HG03196 (cell line): ENCODE measurements at regions not wholly inside any gene's neighbourhood (a gene's known extent, or its start where the extent isn't known, plus 50 kb on each side); places are given as distances from the start of the nearest gene placed in this dataset.

Experiments
- ATAC-seq: cut with Tn5 transposase; IDR thresholded peaks from one replicate; pipeline ENCODE4 v1.9.1; 2021; ENCODE audit not compliant: unreplicated experiment

DNA sequence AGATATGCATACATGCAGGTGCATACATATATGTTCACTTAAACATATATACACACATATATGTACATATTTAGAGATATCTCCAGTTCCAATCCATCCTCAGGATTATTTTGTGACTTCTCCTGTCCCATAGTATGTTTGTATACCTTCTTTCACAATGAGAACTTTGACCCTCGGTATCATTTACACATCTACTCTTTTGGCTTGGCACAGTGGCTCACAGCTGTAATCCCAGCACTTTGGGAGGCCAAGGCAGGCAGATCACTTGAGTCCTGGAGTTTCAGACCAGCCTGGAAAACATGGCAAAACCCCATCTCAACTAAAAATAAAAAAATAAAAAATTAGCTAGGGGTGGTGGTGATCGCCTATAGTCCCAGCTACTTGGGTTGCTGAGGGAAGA lies 148.1 kb upstream of the CCL2 start:
- no peak for ATAC-seq

DNA sequence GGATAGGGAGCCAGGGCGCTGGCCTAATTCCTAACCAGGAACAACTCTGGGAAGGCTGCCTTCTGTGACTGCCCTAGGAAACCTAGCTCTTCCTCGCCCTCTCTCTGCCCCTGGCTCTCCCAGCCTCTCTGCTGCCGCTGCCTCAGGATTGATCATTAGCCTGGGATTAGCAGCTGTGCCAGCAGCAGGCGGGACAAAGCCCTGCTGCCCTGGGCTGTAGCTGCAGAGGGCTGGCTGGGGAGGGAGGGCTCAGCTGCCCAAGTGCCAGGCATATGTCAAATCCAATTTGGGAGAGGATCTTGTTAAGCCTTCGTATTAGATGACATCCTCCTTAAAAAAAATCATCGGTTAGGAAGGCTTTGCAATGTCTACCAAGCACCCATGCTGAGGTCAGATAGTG lies 144.8 kb upstream of the CCL2 start:
- no peak for ATAC-seq

DNA sequence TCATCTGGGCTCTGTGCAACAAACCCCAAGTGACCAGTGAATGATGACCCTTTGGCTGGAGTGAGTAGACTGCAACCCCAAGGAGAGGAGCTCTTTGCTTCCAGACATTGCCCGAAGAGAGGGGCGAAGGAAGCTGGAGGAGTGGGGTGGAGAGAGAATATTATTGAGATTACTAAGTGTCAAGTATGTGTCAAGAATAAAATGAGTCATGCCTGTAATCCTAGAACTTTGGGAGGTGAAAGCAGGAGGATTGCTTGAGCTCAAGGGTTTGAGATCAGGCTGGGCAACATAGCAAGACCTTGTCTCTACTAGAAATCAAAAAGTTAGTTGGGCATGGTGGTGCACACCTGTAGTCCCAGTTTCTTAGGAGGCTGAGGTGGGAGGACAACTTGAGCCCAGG lies 142.0 kb upstream of the CCL2 start:
- no peak for ATAC-seq

DNA sequence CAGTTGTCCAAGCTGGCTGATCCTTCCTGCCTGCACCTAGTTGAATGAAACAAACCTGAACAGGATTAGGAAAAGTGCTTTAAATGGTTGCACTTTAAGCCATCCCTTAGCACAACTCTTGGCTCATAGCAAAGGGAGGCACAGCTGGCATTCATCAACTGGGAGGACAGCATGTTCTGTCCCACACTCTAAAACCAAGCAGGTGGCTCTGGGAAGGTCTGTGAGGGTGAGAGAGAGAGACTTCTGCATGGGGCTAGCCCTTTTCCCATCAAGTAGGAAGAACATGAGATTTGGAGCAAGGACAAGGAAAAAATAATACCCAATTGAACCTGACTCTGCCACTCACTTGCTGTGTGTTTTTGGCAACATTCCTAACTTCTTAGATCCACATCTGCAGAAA lies 140.9 kb upstream of the CCL2 start:
- no peak for ATAC-seq

DNA sequence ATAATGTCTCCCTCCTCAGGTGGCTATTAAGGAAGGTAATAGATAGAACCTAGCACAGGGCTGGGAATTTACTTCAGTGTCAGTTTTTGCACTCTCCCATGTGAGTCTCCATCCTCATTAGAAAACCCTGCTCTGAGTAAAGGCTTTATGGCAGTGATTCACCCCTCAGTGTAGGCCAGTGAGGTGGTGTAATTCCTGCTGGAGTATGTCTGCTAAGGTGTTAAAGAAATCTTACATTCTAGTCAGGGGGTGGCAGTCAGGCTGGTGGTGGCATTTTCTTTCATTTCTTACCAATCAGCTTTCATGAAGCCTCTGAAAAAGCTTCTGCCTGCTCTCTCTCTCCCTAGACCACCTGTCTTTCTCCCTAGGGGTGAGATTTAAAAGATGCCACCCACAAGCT lies 138.8 kb upstream of the CCL2 start:
- ATAC-seq = no peak

DNA sequence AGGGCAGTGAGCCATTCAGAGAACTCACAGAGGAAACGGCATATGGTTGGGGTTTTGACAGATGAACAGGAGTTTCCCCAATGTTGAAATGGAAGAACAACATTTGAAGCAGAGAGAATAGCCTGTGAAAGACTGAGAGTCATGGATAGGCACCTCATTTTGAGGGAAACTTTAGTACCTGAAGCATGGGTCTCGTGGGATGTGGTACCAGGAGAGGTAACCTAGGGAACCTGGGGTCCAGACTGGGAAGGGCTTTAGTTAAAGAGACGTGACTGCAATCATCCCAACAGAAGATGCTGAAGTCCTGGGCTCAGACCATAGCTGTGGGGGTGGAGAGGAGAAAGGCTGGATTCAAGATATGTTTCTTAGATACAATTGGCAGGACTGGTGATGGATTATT lies 137.8 kb upstream of the CCL2 start:
- no peak for ATAC-seq

DNA sequence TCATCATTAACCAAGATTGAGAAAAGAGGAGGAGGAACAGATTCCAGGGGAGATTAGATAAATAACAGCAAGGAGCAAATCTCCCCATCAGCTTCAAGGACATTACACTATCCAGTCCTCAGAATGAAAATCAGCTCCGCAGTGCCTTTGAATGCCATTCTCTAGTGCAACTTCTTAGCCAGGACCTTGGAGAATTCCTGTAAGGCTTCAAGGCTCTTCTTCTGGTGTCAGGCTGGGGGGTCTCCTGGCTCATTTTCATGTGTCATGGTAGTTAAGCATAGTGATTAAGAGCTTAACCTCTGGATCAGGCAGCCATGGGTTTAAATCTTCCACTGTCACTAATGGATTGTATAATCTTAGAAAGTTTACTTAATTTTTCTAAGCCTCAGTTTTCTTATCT lies 137.3 kb upstream of the CCL2 start:
- no peak for ATAC-seq

DNA sequence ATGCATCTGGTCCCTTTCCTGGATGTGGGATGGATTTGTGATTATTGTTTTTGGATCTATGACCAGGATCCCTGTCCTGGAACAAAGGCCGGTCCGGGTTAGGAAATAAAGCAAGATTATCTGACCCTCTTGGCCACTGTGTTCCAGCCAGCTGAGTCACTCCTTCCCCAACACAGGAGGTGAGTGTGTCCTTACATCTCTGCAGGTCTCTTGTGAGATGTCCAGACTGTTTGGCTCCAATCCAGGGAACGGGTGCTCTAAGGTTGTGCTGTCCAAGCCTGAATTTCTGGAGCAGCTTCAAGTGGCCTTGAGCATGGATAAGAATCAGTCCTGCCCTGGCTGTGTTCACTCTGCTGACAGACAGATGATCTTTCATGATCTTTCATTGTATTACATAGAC lies 136.5 kb upstream of the CCL2 start:
- ATAC-seq = no peak

DNA sequence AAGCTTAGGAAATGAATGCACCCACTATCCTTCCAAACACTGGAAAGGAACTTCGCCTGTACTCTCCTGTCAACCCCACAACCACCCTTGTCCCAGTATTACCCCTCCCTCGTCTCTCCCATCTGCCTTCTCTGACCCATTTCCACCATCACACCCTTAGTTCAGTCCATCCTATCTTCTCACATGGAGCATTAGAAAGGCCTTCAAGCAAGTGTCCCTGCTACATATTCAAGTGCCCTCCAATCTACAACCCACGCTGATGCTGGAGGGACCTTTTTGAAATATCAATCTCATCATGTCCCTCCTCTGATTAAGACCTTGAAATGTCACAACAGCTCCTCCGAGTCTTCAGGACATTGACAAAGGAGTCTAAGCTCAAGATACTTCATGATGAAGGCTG lies 133.8 kb upstream of the CCL2 start:
- no peak for ATAC-seq

DNA sequence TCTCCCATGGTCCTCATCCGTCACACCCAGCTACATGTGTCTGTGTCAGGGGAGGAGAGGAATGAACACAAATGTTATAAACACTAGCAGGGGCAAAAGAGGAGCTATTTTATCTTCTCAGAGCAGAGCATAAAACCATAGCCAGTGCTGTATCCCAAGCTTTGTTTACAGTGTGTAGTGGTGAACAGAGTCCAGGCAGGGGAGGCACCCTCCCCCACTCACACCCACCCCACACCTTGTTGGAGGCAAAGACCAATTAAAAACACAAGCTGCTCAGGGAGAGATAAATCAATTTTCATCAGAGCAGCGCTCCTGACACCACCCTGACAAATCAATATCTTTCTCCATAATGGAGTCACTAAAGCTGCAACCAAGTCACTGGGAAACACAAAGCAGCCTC lies 132.6 kb upstream of the CCL2 start:
- no peak for ATAC-seq

DNA sequence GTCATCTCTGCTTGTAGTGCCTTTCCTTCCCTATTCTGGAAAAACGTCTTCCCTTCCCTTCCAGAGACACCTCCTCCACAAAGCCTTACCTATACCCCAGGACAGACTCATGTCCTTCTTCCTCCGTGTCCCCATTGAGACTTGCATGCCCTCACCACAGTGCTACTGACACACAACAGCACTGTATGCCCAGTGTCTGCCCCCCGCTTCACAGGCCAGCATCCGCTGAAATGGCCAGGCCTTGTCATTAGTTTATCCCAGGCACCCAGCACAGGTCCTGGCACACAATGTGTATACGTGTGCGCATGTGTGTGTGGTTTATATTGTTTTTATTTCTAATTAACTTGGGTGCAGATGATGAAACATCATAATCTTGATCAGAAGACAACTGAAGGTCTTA lies 130.1 kb upstream of the CCL2 start:
- ATAC-seq = no peak

DNA sequence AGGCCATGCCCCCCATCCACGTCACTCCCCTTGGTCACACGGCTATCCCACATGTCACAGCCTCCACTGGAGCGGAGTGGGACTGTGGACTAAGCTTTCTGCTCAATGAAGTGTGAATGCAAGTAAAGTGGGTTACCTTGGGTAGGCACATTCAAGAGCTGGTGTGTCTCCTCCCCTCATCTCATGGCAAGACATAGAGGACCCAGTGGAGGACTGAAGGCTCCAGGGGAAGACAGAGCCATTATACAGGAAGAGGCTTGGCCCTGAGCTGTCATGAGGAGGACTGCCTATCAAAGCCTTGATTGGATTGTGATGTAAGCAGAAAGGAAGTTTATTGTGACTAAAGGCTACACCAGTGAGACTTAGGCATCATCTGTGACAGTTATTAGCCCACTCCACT lies 129.2 kb upstream of the CCL2 start:
- no peak for ATAC-seq

DNA sequence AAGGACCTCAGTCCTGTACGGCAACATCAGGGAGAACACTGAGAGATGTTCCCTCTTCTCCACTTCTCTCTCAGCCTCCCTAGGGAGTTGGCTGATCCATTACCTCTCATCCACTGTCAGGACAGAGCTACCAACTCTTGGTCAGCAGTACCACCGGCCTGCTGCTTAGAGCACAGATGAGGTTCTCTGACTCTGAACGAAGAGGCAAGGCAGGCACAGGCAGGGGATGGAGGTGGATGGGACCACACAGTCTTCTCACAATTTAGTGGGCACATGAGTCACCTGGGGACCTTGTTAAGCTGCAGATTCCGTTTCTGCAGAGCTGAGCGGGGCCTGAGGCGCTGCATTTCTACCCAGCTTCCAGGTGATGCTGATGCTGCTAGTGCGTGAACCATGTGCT lies 128.6 kb upstream of the CCL2 start:
- no peak for ATAC-seq

DNA sequence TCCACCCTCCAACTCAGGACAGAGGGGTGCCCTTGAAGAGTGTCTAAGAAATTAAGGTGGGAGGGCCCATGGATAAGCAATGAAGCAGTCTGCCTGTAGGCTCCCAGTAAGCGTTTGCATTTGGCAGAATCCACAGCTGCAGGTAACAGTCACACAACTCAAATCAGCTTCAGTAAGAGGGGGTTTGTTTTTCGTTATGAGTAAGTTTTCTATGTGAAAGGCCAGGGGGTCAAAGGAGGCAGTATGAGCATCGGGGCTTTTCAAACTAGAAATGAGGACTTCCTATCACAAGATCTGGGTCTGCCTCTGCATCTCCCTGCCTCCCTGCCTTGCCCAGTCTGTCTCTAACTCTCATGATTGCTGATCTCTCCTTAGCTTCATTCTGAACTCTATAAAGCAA lies 128.1 kb upstream of the CCL2 start:
- ATAC-seq = no peak

DNA sequence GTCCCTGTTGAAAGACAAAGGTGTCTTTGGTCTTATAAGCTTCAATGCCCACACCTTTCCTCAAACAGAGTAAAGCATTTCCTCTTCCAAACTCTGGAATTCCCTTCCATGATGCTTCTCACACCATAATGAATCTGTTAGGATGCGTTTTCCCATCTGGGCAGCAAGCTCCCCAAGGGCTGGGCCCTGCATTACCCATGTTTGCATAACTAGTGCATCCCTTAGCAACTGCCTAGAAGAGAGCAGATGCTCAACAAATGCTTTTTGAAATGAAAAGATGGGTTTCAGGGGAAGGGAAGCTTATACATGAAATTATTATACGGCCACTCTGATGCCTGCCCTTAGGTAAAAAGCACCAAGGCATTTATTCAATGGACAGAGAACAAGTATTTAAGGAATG lies 124.5 kb upstream of the CCL2 start:
- ATAC-seq = no peak

DNA sequence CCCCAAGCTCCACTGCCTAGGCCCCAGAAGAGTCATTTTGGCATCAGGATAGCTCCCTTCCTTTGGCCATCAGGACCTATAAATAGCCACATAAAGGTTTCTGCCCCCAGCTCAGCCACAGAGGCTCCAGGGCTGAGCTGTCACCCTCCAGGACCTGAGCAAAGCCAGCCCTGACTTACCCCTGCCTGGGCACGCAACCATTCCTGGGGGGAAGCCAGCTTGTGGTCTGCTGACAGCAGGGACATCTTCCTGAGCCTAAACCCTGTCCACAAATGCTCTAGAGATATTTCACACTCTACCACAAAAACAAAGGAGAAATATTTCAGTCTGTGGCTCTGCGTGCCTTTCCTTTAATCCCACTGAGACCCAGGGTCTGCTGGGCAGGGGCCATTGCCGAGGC lies 123.7 kb upstream of the CCL2 start:
- ATAC-seq = no peak

DNA sequence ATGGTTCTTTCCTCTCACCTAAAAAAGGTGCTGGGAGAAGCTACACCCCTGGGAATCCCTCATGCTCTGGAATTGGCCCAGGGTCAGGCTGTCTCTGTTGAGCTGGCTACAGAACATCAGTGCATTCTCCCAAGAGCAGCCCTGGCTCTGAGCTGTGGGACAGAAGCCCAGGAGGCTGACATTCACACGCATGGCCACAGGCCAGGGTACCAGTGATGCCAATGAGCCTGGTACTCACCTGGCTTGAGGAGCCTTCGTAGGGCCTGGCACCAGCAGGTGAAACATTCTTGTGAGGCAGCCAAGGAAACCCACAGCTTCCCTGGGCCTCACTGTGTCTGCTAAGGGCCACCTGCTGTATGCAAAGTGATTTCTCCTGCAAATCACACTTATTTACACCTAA lies 121.7 kb upstream of the CCL2 start:
- no peak for ATAC-seq

DNA sequence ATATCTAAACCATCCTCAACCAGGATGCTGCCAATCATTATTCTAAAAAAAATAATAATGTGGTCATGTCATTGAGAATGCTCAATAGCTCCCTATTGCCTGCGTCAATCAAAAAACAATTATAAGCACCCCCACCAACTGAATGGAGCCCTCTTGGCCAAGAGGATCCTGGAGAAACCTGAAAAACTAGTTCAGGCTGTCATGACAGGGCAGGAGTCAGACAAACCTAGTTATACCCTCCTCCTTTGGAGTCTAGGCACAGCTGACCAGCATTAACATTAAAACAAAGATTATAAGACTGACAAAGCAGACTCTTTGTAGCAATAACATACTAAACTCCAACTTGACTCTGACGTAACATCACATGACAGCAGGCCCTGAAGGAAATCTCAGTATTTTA lies 119.2 kb upstream of the CCL2 start:
- ATAC-seq = no peak

DNA sequence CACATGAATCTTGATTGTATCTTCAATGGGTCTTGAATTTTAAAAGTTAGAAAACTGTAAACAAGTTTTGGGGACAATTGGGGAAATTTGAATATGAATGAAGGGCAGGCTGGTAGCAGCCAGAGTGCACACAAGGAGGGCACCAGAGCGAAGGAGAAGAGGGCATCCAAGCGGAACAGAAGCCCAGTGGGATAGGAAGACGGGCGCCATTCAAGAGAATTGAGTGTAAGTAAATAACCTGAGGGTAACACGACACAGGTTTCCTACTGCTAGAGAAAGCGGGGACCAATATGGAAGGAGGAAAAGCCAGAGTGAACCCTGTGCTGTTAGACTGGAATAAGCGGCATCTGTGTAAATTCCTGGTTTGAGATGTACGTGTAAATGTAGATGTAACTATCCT lies 115.1 kb upstream of the CCL2 start:
- ATAC-seq = no peak

DNA sequence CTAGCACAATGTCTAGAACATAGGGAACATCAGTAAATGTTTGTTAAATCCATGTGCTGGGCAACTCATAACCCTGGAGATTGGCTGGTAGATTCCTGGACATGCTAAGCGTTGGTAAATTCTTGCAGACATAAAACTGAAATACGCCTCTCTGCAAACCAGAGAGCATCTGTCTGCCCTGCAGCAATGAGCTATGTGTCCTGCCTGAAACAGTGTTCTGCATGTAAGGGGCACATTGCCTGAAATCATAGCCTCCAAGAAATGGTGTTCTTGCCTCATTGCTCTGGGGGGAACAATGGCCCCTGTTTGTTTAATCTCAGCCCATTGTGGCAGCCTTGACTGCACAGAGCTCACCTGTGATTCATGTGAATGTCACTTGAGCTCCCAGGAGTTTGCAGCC lies 113.5 kb upstream of the CCL2 start:
- no peak for ATAC-seq

DNA sequence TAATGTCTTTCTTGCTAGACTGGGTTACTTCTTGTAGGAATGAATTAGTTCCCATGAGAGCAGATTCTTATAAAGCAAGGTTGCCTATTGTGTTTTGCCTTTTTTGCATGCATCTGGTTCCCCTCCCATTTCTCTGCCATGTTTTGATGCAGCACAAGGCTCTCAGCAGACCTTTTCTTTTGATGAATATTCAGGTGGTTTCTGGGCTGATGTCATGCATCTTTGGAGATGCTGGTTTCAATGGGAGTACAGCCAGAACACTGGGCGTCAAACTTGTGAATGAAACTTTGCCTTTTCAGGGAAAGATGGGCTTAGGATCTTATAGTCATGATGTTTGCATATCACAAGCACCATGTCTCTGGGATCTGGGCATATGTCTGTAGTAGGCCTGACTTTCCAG lies 111.7 kb upstream of the CCL2 start:
- ATAC-seq = no peak

DNA sequence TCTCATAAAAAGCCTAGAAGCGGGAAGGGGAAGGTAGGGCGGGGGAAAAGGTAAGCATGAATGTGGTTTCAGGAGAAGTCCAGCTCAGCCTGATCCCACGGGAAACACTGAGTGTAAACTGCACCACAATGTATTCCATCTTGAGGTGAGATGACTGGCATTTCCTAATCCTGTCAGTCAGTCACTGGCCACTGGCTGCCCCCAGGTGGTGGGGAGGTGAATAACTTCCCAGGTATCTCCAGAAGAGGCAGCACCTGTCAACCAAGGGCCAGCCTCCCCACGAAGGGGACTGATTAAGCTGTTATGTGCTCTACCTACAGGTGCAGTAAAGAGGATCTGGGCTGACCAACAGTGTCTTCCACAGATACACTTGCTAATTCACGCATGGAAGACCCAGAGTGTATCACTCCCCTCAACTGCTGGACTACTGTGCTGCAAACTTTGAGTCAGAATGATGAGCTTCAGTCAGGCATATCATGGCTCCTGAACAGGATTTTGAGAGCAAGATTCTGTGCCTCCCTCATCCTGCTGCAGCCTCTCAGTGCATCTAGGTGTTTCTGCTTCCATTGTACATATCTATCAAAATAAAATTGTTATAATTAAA lies 108.5 kb upstream of the CCL2 start:
- ATAC-seq = no peak

DNA sequence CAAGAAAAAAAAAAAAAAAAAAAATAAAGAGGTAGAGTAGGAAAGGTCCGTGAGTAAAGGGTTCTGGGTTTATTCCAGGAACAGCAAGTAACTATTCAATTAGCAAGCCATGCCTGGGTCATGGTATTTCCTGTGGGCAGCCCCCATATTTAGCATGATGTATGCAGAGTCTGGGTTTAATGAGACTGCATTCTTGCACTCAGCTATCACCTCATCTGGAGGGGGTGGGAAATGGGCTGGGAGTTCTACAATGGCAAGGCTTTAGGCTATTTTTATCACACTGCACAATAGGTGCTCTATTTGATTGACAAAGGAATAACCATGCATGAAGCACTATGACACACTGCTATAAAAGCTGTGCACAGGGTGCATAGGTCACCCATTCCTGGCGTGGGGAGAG lies 104.0 kb upstream of the CCL2 start:
- ATAC-seq = no peak

DNA sequence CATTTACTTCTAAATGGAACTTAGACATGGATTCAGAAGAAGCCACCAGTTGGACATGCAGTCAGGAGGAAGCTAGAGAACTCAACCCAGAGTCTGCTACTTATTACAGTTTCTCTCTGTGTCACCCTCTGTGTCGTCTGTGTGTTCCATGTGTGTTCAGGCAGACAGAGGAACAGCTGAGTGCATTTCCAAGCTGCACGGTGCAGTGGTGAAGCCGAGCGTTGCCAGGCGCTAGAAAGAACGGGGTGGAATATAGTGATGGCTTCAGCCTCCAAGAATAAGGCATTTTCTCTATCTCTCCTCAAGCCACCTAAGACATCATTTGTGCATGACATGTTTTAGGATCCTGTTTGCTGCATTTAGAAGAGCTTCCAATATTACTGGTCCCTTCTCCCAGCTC lies 101.1 kb upstream of the CCL2 start:
- no peak for ATAC-seq
